GM21515 (cell line): ENCODE measurements at regions not wholly inside any gene's neighbourhood (a gene's known extent, or its start where the extent isn't known, plus 50 kb on each side); places are given as distances from the start of the nearest gene placed in this dataset.

Experiments used
- ATAC-seq: cut with Tn5 transposase; IDR thresholded peaks from one replicate; pipeline ENCODE4 v1.9.1; 2021; ENCODE audit not compliant: unreplicated experiment

DNA sequence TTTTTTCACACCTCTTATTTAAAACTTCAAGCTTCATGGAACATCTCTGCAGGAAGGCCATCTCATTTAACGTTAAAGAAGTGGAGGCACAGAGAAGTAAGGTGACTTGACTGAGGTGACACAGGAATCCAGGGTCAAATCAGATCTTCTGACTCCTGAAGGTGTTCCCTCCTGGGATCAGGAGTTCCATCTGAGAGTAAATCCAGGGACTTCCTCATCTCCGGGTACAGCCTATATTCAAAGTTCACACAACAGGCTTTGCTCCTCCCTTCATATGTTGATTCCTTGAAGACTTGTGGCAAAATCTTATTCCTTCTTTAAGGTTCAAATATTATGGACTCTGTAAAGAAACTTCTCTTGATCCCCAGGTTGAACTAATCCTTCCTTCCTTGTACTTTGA lies 313.1 kb upstream of the CLINT1 start:
- no peak for ATAC-seq

DNA sequence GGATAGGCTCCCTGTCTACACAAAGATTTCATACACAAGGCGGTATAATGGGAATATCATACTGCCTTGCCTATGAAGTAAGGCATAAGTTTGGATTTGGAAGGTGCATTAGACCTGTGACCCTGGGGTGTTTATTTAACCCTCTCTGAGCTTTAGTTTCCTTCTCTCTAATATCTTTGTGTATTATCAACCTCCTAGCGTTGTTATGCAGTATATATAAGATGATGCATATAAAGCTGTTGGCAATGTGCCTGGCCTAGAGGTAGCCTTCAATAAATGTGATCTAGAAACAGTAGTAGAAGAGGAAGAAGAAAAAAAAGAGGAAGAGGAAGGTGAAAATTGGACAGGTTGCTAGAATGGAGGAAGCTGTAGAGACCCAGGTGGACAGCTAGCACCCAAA lies 311.6 kb upstream of the CLINT1 start:
- ATAC-seq = no peak

DNA sequence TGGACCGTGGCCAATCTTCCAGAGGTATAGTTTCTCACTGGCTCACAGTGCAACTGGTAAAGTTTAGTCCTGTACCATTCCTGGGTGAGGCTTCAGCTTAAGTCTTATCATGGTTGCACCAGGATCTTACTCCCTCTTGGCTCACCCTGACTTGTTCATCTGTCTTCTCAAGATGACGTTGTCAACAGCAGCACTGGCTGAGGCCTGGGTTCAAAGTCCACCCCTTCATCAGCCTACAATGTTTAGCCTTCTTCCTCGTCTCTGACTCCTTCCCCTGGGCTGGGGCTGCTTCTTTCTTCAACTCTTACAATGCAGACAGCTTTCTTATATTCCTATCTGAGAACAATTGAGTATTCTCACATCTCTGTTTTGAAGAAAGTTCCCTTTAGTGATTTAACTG lies 311.1 kb upstream of the CLINT1 start:
- no peak for ATAC-seq

DNA sequence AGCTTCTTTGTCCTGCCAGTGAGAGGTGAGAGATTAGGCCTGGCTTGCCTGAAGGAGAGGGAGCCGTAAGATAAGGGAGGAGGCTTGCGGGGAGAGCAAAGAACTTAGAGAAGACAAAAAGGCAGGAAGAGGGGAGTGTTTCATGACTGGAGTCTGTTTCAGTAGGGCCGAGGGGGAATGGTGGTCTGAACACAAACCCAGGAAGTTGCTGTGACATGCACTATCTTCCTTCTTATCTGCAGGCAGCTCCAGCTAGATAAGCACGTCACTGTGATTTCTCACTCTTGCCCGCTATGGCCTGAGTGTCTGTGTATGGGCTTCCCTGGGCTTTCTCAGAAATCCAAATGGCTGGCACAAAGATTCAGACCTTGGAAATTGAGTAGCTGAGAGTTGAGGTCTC lies 307.5 kb upstream of the CLINT1 start:
- no peak for ATAC-seq

DNA sequence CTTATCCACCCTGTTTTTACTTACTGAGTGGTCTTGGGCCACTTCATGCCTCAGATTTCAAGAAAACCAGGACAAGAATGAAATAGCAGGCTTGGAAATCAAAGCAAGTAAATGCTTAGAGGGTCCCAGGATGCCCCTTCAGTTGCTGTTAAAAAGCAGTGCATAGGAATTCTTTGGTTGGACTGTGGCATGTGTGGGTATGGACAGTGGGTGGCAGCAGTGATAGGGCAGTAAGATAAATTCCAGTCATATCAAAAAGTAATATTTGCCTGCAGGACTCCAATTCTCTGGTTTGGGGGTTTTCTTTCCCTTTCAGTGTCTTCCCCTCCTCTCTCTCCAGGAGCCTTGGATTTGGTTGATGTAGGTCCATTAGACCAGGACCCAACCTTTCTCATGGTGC lies 306.7 kb upstream of the CLINT1 start:
- no peak for ATAC-seq

DNA sequence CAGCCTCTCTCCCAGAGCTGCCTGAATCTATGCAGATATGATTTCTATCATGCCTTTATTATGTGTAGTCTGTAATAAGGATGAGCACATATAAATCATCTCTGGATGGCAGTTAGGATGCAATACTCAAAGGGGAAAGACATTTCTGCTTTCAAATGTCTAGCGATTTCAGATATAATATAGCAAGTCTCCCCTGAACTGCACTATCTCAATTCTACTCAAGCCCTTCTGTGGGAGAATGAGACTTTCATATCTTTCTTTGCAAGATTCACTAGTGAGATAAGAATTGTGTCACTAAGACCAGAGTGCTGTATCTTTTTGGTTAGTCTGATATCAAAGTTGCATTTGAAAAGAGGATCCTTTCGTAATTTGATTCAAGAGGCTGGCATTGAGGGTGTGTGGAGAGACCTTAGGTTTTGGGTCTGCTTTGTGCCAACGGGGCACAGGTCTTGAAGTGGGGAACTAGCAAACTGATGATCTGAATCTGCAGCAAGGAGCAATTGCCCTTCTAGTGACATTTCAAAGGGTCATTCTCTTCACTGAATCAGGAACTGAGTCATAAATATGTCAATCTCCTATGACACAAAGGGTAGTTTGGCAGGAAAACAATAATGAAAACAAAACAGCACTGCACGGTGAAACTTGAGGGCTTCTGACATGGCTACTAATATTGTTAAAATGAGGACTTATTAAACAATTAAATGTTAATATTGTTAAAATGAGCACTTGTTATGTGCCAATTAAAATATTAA lies 305.5 kb upstream of the CLINT1 start:
- ATAC-seq = no peak

DNA sequence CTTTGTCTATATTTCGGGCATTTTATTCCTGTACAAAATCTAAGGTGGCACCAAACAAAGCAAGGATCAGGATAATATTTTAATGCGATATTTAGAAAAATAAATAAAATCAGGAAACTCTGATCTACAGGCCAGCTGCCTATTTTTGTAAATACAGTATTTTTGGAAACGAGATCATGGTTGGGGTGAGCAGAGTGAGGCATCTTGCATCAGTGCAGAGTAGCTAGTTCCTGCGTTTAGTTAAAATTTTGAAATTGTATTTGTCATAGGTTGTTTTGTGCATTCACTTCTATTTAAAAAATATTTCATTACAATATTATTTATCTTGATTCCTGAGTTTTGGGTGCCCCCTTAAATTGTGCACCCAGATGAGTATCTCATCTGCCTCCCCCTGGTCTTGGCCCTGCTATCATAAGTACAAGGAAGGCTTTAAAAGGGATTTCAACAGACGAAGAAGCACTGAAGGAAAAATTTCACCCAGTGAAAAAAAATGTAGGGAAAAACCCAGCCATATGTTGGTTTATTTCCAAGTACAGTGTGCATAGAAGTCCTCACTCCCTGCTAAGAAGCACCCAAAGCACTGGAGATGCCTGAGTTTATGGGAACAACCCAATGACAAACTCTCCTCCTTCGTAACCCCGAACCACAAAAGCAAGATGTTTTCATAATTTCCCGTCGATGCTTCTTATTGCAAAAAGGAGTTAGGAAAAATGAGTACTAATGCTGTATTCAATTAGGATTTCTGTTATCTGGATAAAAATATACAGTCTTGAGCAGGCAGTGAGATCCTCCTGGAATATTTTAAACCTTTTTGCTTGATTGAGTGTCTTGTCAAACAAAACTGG lies 304.7 kb upstream of the CLINT1 start:
- ATAC-seq = no peak

DNA sequence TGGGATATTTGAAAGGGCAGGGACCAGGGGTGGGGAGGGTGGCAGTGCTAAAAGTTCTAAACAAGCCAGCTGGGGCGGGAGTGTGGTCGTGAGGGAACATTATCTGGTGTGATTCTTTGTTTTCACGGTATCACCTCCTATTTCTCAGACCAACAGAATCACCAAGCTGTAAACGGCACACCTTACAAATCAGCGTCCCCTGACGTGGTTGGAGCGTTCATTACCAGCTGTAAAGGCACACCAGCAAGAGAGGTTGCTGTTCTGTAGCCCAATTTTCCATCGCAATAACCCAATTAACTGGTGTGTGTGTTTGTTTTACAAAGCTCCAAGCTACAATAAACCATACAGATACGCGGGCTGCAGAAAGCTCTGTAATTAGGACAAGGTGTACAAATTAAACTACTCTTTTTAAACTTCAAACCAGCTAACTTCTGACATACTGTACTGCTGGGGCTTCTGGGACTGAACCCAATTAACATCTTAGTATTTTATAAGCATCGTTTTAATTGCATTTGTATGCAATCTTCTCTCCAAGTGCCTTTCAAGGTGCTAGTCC lies 303.6 kb upstream of the CLINT1 start:
- no peak for ATAC-seq

DNA sequence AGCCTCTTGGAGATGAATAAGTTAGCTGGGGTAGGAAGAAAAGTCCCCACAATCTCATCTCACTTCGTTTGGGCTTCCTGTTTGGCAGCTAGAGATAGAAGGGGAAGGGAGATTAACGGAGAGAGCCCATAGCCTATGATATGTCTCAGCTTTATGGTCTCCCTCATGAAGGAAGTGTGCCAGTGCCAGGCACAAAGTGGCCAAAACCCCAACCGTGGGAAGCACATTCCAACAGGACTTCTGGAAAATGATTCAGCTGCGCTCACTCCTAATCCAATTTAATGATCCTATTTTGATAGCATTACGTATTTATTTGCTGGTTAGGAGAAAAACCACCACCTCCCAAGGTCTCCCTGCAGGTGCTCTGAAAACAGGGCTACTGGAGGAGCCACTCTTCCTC lies 303.1 kb upstream of the CLINT1 start:
- no peak for ATAC-seq

DNA sequence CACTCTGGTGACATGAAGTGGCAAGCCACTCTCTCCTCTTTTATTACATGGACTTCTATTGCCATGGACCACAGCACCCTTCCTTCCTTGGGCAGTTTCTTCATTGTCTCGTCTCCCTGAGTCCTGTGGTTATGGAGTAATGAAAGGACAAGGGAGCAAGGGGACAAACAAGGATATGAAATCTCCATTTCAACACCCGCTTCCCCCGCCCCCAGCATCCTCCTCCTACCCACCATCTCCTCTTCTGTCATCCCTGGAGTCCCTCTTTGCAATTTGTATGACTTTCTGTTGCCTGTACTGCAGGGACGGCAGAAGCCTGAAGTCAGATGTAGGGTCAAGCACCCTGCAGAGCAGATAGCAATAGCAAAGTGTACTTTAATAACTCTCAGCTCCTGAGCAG lies 300.7 kb upstream of the CLINT1 start:
- ATAC-seq = no peak

DNA sequence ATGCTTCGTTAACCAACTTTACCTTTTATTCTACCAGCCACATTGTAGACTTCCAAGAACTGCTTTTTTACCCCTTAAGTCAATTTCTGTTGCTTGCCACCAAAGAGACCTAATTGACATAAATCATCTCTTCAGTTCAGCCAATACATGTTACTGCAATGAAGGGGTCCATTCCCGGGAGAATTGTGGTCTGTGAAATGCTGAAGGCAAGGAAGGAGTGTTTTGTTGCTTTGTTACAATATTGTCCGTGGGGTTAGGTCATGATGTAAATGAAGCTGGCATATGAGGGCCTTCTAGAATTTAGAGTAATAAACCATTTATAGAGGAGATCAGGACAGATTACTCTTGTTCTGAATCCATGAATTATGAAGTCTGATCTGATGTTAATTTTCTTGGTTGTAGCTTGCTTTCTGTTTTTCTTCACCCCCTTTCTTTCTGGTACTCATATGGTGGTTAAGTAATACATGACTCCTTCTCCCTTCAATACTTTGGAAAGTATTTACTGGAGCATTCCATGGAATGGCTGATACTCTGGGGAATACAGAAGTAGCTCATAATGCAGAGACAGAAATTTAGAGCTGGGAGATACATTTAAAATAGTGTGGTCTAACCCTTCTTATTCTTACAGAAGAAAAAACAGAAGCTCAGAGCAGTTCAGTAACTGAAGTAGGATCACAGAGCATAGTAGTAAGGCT lies 297.0 kb upstream of the CLINT1 start:
- no peak for ATAC-seq

DNA sequence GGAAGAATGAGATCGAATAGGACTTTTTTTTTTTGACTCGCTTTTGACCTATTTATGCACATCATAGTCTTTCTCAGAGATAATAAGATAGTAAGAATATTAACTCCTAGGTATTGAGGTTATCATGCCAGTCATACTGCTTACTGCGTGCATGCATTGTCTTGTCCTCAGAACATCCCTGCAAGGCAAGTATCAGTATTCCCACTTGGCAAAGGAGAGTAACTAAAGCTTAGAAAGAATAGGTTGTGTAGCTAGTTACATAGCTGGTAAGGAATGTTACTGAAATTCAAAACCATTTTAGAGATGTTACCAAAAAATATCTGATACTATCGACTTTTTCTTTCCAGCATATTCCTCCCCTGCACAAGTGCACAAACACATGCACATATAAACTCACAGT lies 296.1 kb upstream of the CLINT1 start:
- ATAC-seq = no peak

DNA sequence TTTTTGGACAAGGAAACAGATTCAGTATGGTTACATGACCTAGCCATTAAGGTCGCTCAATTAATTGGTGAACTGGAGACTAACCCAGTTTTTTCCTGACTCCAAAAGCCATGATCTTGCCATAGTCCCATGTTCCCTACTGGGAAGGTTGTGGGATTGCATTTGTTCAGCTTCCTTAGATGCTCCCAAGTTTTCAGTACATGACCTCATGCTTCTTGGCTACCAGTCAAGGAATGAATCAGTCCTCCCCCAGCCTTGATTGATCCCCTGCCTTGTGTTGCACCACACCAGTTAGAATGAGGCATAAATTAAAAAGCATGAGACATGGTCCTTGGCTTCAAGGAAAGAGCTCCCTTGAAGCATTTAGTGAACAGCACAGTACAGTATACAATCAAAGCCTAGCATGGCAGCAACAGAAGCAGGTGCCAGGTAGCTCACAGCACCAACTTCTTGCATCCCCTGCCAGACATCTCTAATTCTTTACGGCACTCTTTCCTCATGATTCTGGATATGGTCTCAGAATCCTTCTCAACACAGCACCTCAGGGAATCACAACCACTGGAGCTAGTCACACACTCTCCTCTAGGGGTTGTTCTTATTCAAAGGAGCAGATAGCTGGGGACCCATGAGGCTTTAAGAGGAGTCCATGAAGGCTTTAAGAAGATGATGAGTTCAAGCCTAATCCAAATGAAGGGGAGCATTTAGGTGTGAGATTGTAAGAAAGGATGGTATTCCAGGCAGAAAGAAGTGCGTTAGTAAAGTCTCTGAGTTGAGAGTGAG lies 295.5 kb upstream of the CLINT1 start:
- ATAC-seq = no peak

DNA sequence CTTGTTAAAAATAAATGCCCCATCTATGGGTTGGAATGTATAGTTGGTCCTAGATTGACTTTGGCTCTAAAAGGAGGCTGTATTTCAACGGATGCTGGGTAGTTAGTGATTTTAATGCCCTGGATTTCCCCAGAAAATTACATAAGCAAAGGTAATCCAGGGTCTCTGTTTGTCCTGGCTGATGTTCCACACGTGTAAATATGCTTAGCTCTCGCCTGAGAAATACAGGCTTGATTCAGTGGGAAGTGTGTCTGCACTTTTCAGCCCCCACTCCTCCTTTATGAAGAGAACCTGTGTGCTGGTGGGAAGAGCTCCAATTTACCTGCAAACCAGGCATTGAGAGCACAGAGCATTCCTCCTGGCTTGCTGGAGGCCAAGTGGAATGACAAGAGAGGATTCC lies 294.6 kb upstream of the CLINT1 start:
- ATAC-seq = no peak

DNA sequence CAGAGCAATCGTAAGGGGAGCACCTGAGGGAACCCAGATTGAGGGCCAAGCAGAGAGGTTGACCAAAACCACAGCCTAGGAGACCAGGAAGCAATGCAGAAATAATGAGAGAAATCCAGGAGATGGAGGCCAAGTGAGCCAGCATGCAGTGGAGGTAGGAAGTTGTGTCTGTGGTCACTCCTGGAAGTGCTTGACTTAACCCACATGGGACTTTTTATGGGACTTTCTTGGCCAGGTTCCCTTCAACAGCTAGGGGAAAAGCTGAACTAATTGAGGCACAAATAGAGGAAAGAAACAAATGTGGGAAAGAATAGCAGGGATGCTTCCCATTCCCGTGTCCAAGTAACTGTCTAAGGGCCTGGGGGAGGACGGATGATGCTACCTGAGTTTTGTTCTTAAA lies 293.2 kb upstream of the CLINT1 start:
- ATAC-seq = no peak

DNA sequence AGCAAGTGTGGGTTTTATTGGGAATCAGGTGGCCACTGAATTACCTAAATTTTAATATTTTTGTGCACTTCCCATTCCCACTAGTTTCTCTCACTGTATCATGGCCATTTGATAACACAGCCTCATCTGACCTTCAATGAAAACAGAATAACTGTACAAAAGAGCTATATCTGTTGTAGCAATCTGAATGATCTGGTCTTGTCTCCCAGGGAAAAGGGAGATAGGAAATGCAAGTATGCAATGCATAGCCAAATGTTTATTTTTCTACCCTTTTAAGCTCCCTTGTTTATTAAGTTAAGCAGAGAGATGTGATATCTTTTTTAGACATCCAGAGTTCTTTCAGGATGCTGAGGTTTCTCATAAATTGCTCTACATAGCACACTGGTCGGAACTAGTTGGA lies 288.3 kb upstream of the CLINT1 start:
- ATAC-seq = no peak

DNA sequence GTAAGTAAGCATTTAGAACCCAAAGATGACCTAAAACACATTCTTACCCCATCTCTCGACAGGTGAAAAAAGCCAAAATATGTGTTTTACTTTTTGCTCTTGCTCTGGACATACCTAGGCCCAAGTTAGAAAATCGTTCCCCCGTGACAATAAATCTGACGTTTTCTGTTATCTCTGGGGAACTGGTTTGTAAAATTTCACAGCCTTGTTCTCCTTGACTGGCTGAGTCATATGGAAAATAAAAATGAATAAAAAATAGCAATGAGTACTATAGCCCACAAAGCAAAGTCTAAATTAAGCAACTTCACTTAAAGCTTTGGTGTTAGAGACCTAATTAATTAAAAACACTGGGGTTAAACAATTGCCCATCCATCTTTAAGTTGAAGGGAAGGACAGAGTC lies 286.9 kb upstream of the CLINT1 start:
- ATAC-seq = no peak

DNA sequence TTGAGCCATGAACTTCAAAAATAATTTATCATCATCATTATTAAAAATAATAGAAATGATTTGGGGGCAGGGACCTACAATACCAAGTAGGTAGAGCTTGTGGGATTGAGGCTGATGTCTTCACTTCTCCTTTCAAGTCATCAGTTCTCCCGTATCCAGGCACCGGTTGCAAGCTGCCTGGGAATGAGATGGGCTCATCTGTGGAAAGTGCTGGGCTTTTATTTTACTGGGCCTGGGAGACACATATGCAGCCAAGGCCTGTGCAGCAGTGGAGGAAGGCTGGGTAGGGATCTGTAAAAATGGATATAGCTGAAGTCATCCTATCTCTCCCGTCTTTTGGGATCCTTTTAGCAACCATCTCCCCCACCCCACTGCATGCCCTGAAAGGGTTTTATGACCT lies 284.1 kb upstream of the CLINT1 start:
- ATAC-seq = no peak

DNA sequence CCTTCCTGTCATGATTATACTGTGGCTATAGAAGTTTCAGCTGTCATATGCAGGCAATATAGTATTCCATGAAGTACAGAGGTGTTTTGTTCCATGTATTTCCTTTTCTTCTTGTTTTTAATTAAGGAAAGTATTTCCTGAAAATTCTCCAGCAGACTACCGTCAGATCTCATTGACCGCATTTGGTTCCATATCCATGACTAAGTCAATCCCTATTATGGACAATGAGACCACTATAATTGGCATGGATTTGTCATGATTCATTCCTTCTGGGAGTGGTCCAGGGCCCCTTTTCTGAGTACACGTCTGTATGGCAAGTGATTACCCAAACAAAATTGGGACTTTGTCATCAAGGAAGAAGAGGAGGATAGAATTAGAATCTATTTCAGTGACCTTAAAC lies 283.2 kb upstream of the CLINT1 start:
- no peak for ATAC-seq

DNA sequence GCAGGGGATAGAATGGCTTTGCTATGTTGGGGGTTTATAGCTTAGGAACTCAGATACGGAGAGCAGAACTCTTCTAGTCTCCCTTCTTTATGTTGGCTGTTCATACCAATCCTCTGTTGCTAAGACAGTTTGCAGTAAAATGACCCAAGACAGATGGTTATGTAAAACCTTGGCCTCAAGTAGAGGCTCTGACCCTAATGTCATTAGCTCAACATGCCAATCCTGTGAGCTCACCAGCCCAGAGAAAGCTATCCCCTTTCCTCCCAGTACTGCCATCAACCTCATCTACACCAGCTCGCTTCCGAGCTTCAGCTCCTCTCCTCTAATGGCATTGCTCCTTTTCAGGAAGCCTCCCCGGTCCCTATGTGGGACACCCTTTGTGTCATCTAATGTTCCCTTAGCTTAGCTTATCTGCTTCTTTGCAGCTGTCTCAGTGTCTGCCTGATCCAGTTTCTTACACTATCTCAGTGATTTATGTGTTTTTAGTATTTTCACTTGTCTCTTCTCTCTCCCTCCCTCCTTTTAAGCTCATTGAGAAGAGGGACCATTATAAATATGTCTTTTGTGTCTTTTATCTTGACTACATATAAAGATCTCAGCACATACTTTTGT lies 281.3 kb upstream of the CLINT1 start:
- ATAC-seq = no peak
